Breast epithelium (tissue), 3 donors: ENCODE measurements at regions not wholly inside any gene's neighbourhood (a gene's known extent, or its start where the extent isn't known, plus 50 kb on each side); places are given as distances from the start of the nearest gene placed in this dataset.

Experiments
- POLR2A ChIP-seq: fragments of 450-650 bp; IDR thresholded peaks from one replicate; pipeline ENCODE4 v1.6.1; 2016; ENCODE audit warnings: antibody characterized with exemption, mild to moderate bottlenecking, moderate library complexity
- TF ChIP-seq, protein P1 (sequence below), 3 donors: fragments of 450-650 bp; IDR thresholded peaks; one replicate each; pipeline ENCODE4 v1.5.1; 2016 to 2017; ENCODE audit warnings: antibody characterized with exemption in 3 of 3, mild to moderate bottlenecking in 3 of 3, moderate library complexity in 3 of 3

DNA sequence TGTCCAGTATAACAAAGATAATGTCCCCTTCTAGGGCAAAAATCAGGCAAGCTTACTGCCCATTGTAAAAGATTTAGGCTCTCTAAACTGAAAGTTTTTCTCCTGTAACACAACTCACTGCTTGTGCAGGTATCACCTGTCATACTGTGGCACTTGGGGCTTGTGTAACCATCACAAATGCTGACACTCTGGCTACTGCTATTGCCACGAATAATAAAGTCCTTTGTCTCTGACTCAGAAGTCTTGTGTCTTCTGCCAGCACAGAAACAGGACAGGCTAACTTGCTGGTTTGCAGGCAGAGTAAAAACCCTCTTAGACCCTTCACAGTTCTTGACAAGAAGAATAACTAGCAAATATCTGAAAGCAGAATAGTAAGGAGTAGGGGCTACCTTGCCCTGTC is 273.9 kb downstream of the RPS24 start:
- TF ChIP-seq, protein P1, sequence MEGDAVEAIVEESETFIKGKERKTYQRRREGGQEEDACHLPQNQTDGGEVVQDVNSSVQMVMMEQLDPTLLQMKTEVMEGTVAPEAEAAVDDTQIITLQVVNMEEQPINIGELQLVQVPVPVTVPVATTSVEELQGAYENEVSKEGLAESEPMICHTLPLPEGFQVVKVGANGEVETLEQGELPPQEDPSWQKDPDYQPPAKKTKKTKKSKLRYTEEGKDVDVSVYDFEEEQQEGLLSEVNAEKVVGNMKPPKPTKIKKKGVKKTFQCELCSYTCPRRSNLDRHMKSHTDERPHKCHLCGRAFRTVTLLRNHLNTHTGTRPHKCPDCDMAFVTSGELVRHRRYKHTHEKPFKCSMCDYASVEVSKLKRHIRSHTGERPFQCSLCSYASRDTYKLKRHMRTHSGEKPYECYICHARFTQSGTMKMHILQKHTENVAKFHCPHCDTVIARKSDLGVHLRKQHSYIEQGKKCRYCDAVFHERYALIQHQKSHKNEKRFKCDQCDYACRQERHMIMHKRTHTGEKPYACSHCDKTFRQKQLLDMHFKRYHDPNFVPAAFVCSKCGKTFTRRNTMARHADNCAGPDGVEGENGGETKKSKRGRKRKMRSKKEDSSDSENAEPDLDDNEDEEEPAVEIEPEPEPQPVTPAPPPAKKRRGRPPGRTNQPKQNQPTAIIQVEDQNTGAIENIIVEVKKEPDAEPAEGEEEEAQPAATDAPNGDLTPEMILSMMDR (IDR thresholded peaks at IDR 0.05): no peak
- no peak for TF ChIP-seq POLR2A
